HEK293 (cell line): ENCODE measurements at regions not wholly inside any gene's neighbourhood (a gene's known extent, or its start where the extent isn't known, plus 50 kb on each side); places are given as distances from the start of the nearest gene placed in this dataset.

Experiments
- CTCF ChIA-PET: fragments of 350-600 bp; formaldehyde crosslinking; extraction: SDS; loops from one replicate; lab custom pipeline; 2021; ENCODE audit warnings: antibody characterized with exemption; lab: Yijun Ruan, JAX
- POLR2A ChIA-PET: fragments of 300-600 bp; formaldehyde crosslinking; extraction: SDS; loops from one replicate; lab custom pipeline; 2020; ENCODE audit warnings: antibody characterized with exemption, inconsistent platforms; lab: Yijun Ruan, JAX
- H3K27ac ChIP-seq: fragments of 200-500 bp; sonication (Bioruptor generic); 2 replicates; pipeline ENCODE4 v1.5.1; 2014; ENCODE audit warnings: low read depth, low read length, control low read depth, inconsistent platforms; ENCODE audit errors: extremely low read depth
- H3K36me3 ChIP-seq, 2 experiments: fragments of 200-500 bp in 1 of 2; sonication (Bioruptor generic) in 1 of 2; 1 replicate in 1 of 2; 2 replicates in 1 of 2; pipeline ENCODE4 v1.5.1; 2014 to 2017; ENCODE audit warnings: inconsistent platforms in 2 of 2, low read length in 2 of 2; ENCODE audit not compliant: control insufficient read depth in 2 of 2, insufficient read depth in 1 of 2
- H3K4me1 ChIP-seq: fragments of 200-500 bp; sonication (Bioruptor generic); 2 replicates; pipeline ENCODE4 v1.5.1; 2014; ENCODE audit warnings: mild to moderate bottlenecking, low read length, inconsistent platforms; ENCODE audit not compliant: control insufficient read depth, insufficient read depth
- H3K4me3 ChIP-seq: 2 replicates; pipeline ENCODE4 v1.5.1; 2011; ENCODE audit warnings: low read depth, mild to moderate bottlenecking, control low read depth, low read length, moderate library complexity
- H3K9me3 ChIP-seq: fragments of 200-500 bp; sonication (Bioruptor generic); 2 replicates; pipeline ENCODE4 v1.5.1; 2014; ENCODE audit warnings: low read depth, low read length, inconsistent platforms; ENCODE audit not compliant: control insufficient read depth, insufficient read depth
- KLF16 ChIP-seq: fragments of 450-650 bp; formaldehyde crosslinking; IDR thresholded peaks from 2 replicates; pipeline ENCODE4 v1.5.1; 2017; ENCODE audit warnings: missing biosample characterization, missing genetic modification characterization
- PRDM6 ChIP-seq: fragments of 450-650 bp; formaldehyde crosslinking; IDR thresholded peaks from 2 replicates; pipeline ENCODE4 v1.5.1; 2017; ENCODE audit warnings: missing biosample characterization, missing genetic modification characterization
- RBAK ChIP-seq: fragments of 450-650 bp; formaldehyde crosslinking; IDR thresholded peaks from 2 replicates; pipeline ENCODE4 v1.5.1; 2016; ENCODE audit warnings: missing biosample characterization, missing genetic modification characterization
- ZBTB21 ChIP-seq: fragments of 450-650 bp; formaldehyde crosslinking; IDR thresholded peaks from 2 replicates; pipeline ENCODE4 v1.5.1; 2017; ENCODE audit warnings: missing biosample characterization, missing genetic modification characterization
- ZBTB6 ChIP-seq: fragments of 450-650 bp; formaldehyde crosslinking; IDR thresholded peaks from 2 replicates; pipeline ENCODE4 v1.5.1; 2017; ENCODE audit warnings: missing biosample characterization, missing genetic modification characterization
- ZNF132 ChIP-seq: fragments of 450-650 bp; formaldehyde crosslinking; IDR thresholded peaks from 2 replicates; pipeline ENCODE4 v1.5.1; 2017; ENCODE audit warnings: missing biosample characterization, missing genetic modification characterization, borderline replicate concordance
- ZNF211 ChIP-seq: fragments of 450-650 bp; formaldehyde crosslinking; IDR thresholded peaks from 2 replicates; pipeline ENCODE4 v1.5.1; 2016; ENCODE audit warnings: low read depth, missing biosample characterization, missing genetic modification characterization
- ZNF26 ChIP-seq: fragments of 450-650 bp; formaldehyde crosslinking; IDR thresholded peaks from 2 replicates; pipeline ENCODE4 v1.5.1; 2016; ENCODE audit warnings: missing biosample characterization, missing genetic modification characterization
- ZNF280C ChIP-seq: fragments of 450-650 bp; formaldehyde crosslinking; IDR thresholded peaks from 2 replicates; pipeline ENCODE4 v1.5.1; 2016; ENCODE audit warnings: missing biosample characterization, missing genetic modification characterization
- ZNF449 ChIP-seq: fragments of 450-650 bp; formaldehyde crosslinking; IDR thresholded peaks from 2 replicates; pipeline ENCODE4 v1.5.1; 2017; ENCODE audit warnings: missing biosample characterization, mild to moderate bottlenecking, missing genetic modification characterization, moderate library complexity
- ZNF518A ChIP-seq: fragments of 450-650 bp; formaldehyde crosslinking; conservative IDR thresholded peaks from 2 replicates; pipeline ENCODE4 v1.5.1; 2016; ENCODE audit warnings: low read depth, missing biosample characterization, missing genetic modification characterization
- ZNF529 ChIP-seq: fragments of 450-650 bp; formaldehyde crosslinking; IDR thresholded peaks from 2 replicates; pipeline ENCODE4 v1.5.1; 2017; ENCODE audit warnings: missing genetic modification characterization, missing biosample characterization; ENCODE audit not compliant: insufficient replicate concordance
- ZNF580 ChIP-seq: fragments of 450-650 bp; formaldehyde crosslinking; IDR thresholded peaks from 2 replicates; pipeline ENCODE4 v1.5.1; 2016; ENCODE audit warnings: missing biosample characterization, missing genetic modification characterization
- ZNF645 ChIP-seq: fragments of 450-650 bp; formaldehyde crosslinking; IDR thresholded peaks from 2 replicates; pipeline ENCODE4; 2016; ENCODE audit warnings: missing biosample characterization, missing genetic modification characterization
- ZNF664 ChIP-seq: fragments of 450-650 bp; formaldehyde crosslinking; IDR thresholded peaks from 2 replicates; pipeline ENCODE4 v1.5.1; 2016; ENCODE audit warnings: missing biosample characterization, missing genetic modification characterization
- ZNF692 ChIP-seq: fragments of 450-650 bp; formaldehyde crosslinking; IDR thresholded peaks from 2 replicates; pipeline ENCODE4 v1.5.1; 2016; ENCODE audit warnings: missing biosample characterization, missing genetic modification characterization

GRCh38 chr2:242035858-242036652 lies 166.5 kb downstream of the RTP5 start:
- H3K4me3 ChIP-seq = no peak overlapping the region
- H3K36me3 ChIP-seq = no peaks in the 10 kb centered on the region
- H3K9me3 ChIP-seq = no peaks in the 10 kb centered on the region
- POLR2A ChIA-PET = no interaction called here
- no peaks in the 10 kb centered on the region; the same call in 1 of the 2 replicates for H3K4me1 ChIP-seq
- CTCF ChIA-PET = no interaction called here
- TF ChIP-seq ZNF692 (no peak), ZNF645 (tag by site-specific recombination) (no peak), ZNF211 (tag by site-specific recombination) (no peak), ZBTB21 (tag by site-specific recombination) (no peak), PRDM6 (tag by site-specific recombination) (no peak), ZNF449 (tag by site-specific recombination) (no peak), ZNF280C (tag by site-specific recombination) (no peak), ZBTB6 (tag by site-specific recombination) (no peak), RBAK (tag by site-specific recombination) (no peak), ZNF132 (tag by site-specific recombination) (no peak), ZNF664 (tag by site-specific recombination) (no peak), KLF16 (tag by site-specific recombination) (no peak), ZNF26 (tag by site-specific recombination) (no peak), ZNF518A (tag by site-specific recombination) (no peak), ZNF580 (no peak), ZNF529 (no peak)
- H3K27ac ChIP-seq = no peak overlapping the region
